ENCODE measurements at regions not wholly inside any gene's neighbourhood (a gene's known extent, or its start where the extent isn't known, plus 50 kb on each side); places are given as distances from the start of the nearest gene placed in this dataset.

- Mint-ChIP-seq H3K36me3 (ENCODE audit: low read depth) (no peaks in the 10 kb centered on the region), H3K27me3 (ENCODE audit: insufficient read depth) (peaks cover 40% of the 10 kb centered on the region), H3K4me3 (no peak overlapping the region), H3K4me1 (no peaks in the 10 kb centered on the region), H3K9me3 (no peaks in the 10 kb centered on the region), H3K27ac (no peak overlapping the region)
- H3K27me3 ChIP-seq (ENCODE audit: control insufficient read depth, insufficient read depth, low read length, poor library complexity, severe bottlenecking): peaks cover 6% of the 10 kb centered on the region
- H3K4me1 ChIP-seq (ENCODE audit: control insufficient read depth, insufficient read depth, low read length): no peaks in the 10 kb centered on the region
- TF ChIP-seq, protein P1, sequence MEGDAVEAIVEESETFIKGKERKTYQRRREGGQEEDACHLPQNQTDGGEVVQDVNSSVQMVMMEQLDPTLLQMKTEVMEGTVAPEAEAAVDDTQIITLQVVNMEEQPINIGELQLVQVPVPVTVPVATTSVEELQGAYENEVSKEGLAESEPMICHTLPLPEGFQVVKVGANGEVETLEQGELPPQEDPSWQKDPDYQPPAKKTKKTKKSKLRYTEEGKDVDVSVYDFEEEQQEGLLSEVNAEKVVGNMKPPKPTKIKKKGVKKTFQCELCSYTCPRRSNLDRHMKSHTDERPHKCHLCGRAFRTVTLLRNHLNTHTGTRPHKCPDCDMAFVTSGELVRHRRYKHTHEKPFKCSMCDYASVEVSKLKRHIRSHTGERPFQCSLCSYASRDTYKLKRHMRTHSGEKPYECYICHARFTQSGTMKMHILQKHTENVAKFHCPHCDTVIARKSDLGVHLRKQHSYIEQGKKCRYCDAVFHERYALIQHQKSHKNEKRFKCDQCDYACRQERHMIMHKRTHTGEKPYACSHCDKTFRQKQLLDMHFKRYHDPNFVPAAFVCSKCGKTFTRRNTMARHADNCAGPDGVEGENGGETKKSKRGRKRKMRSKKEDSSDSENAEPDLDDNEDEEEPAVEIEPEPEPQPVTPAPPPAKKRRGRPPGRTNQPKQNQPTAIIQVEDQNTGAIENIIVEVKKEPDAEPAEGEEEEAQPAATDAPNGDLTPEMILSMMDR (conservative IDR thresholded peaks at IDR 0.05): no peak
- WGBS, 2 experiments (ENCODE audit: insufficient coverage in 1 of 2, insufficient read length in 1 of 2): 87 to 88% methylated on average over 4 of the region's 4 CpGs
- H3K9ac ChIP-seq (ENCODE audit: extremely low read depth, low read length, poor library complexity, severe bottlenecking): no peak overlapping the region
- H3K27ac ChIP-seq (ENCODE audit: low read depth, low read length): no peak overlapping the region
- DNase-seq: no peak
- H3K9me3 ChIP-seq (ENCODE audit: control insufficient read depth, low read length): no peaks in the 10 kb centered on the region
- no peaks in the 10 kb centered on the region for H3K36me3 ChIP-seq (ENCODE audit: control insufficient read depth, insufficient read depth, low read length)
- no peak overlapping the region for H3K4me3 ChIP-seq (ENCODE audit: low read length)
These were observed 391.4 kb upstream of the MAF start for GRCh38 chr16:79991969-79992368.

- Mint-ChIP-seq H3K27me3 (ENCODE audit: insufficient read depth) (peaks cover 17% of the 10 kb centered on the region), H3K4me1 (no peaks in the 10 kb centered on the region), H3K9me3 (no peaks in the 10 kb centered on the region), H3K4me3 (no peak overlapping the region), H3K36me3 (ENCODE audit: low read depth) (no peaks in the 10 kb centered on the region), H3K27ac (no peak overlapping the region)
- DNase-seq: no peak
- H3K36me3 ChIP-seq (ENCODE audit: control insufficient read depth, insufficient read depth, low read length): no peaks in the 10 kb centered on the region
- H3K4me1 ChIP-seq (ENCODE audit: control insufficient read depth, insufficient read depth, low read length): no peaks in the 10 kb centered on the region
- no peaks in the 10 kb centered on the region for H3K9me3 ChIP-seq (ENCODE audit: control insufficient read depth, low read length)
- peaks cover under 1% of the 10 kb centered on the region for H3K27me3 ChIP-seq (ENCODE audit: control insufficient read depth, insufficient read depth, low read length, poor library complexity, severe bottlenecking)
- TF ChIP-seq, protein P1 (conservative IDR thresholded peaks at IDR 0.05): no peak
- no peak overlapping the region for H3K27ac ChIP-seq (ENCODE audit: low read depth, low read length)
- WGBS, 2 experiments (ENCODE audit: insufficient coverage in 1 of 2, insufficient read length in 1 of 2): 90 to 92% methylated on average over 3 of the region's 3 CpGs
- no peak overlapping the region for H3K4me3 ChIP-seq (ENCODE audit: low read length)
- H3K9ac ChIP-seq (ENCODE audit: extremely low read depth, low read length, poor library complexity, severe bottlenecking): no peak overlapping the region
These were observed 388.2 kb upstream of the MAF start for GRCh38 chr16:79988721-79989220.

- 92% methylated on average over 3 of the region's 3 CpGs; no CpG with 5 or more reads in 1 of the 2 experiments for WGBS, 2 experiments (ENCODE audit: insufficient coverage in 1 of 2, insufficient read length in 1 of 2)
- Histone ChIP-seq H3K4me3 (ENCODE audit: low read length) (no peak overlapping the region), H3K36me3 (ENCODE audit: control insufficient read depth, insufficient read depth, low read length) (no peaks in the 10 kb centered on the region), H3K27me3 (ENCODE audit: control insufficient read depth, insufficient read depth, low read length, poor library complexity, severe bottlenecking) (peaks cover 7% of the 10 kb centered on the region), H3K9ac (ENCODE audit: extremely low read depth, low read length, poor library complexity, severe bottlenecking) (no peak overlapping the region), H3K9me3 (ENCODE audit: control insufficient read depth, low read length) (no peaks in the 10 kb centered on the region), H3K4me1 (ENCODE audit: control insufficient read depth, insufficient read depth, low read length) (no peaks in the 10 kb centered on the region), H3K27ac (ENCODE audit: low read depth, low read length) (no peak overlapping the region)
- TF ChIP-seq, protein P1 (conservative IDR thresholded peaks at IDR 0.05): no peak
- no peak for DNase-seq
- Mint-ChIP-seq H3K4me3 (no peak overlapping the region), H3K4me1 (no peaks in the 10 kb centered on the region), H3K27ac (no peak overlapping the region), H3K27me3 (ENCODE audit: insufficient read depth) (peaks cover 13% of the 10 kb centered on the region), H3K9me3 (no peaks in the 10 kb centered on the region), H3K36me3 (ENCODE audit: low read depth) (no peaks in the 10 kb centered on the region)
These were observed 387.6 kb upstream of the MAF start for GRCh38 chr16:79988089-79988488.
